H1 (cell line): ENCODE measurements at regions not wholly inside any gene's neighbourhood (a gene's known extent, or its start where the extent isn't known, plus 50 kb on each side); places are given as distances from the start of the nearest gene placed in this dataset.

ENCODE experiments used
- KDM5A ChIP-seq: fragments of 200-600 bp; IDR thresholded peaks from 2 replicates; pipeline ENCODE4 v1.7.1; 2012; ENCODE audit warnings: mild to moderate bottlenecking, low read length, inconsistent platforms, mixed read lengths
- NRF1 ChIP-seq: IDR thresholded peaks from 2 replicates; pipeline ENCODE4 v1.6.1; 2011; ENCODE audit warnings: mild to moderate bottlenecking, low read depth, low read length, improper control_type of control experiment
- PHF8 ChIP-seq: fragments of 200-600 bp; sonication (generic); conservative IDR thresholded peaks from 2 replicates; pipeline ENCODE4 v1.7.1; 2012; ENCODE audit warnings: low read depth, mild to moderate bottlenecking, inconsistent platforms, low read length, moderate library complexity
- SRF ChIP-seq: IDR thresholded peaks from 2 replicates; pipeline ENCODE4 v1.6.1; 2011; ENCODE audit warnings: mild to moderate bottlenecking, low read depth, low read length, moderate library complexity
- TEAD4 ChIP-seq: IDR thresholded peaks from 2 replicates; pipeline ENCODE4 v1.6.1; 2012; ENCODE audit warnings: low read depth, low read length, inconsistent platforms, mixed read lengths

GRCh38 chr10:131842351-131843088, 58.3 kb upstream of the PPP2R2D start (continued):
- TF ChIP-seq KDM5A = no peak
- no peak for TF ChIP-seq PHF8
- no peak for TF ChIP-seq TEAD4
- TF ChIP-seq NRF1 = no peak
- TF ChIP-seq SRF = no peak
